ENCODE measurements at regions not wholly inside any gene's neighbourhood (a gene's known extent, or its start where the extent isn't known, plus 50 kb on each side); places are given as distances from the start of the nearest gene placed in this dataset.

GRCh38 chr14:101201535-101202151, 298.1 kb upstream of the RTL1 start:
- DNase-seq (ENCODE audit: low read depth), result no peak

DNA sequence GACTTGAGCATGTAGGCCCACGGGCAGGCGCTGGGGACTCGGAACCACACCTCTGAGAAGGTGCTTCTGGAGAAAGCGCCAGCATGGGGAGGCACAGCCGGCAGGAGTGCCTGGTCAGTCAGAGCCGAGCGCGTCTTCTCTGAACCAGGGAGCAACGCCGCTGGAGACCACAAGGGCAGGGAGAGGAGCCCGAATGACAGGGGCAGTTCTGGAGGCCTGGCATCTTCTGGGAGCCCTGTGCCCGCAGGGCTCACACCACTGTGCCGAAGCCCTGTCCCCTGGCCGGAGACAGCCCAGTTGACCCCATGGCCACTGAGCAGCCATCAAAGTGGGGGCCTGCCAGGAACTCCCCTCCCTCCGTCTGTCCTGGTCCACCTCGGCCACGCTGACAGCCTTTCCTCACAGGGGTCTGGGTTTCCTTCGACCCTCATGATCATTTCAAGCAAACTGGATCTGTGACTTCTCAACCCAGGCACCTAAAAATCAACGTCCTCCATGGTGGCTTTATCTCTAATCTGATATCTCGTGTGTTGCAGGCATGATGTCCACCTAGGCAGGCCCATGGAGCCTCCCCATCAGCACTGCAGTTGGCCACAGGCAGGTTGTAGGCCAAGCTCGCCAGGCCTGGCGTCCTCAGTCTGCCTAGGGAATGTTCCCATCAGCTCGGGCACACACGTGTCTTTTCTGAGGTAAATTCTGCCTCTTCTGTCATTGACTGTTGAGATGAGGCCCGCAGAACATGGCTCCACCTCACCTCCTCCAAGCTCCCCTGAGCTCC, 299.3 kb upstream of the RTL1 start:
- DNase-seq (ENCODE audit: low read depth), result no peak

DNA sequence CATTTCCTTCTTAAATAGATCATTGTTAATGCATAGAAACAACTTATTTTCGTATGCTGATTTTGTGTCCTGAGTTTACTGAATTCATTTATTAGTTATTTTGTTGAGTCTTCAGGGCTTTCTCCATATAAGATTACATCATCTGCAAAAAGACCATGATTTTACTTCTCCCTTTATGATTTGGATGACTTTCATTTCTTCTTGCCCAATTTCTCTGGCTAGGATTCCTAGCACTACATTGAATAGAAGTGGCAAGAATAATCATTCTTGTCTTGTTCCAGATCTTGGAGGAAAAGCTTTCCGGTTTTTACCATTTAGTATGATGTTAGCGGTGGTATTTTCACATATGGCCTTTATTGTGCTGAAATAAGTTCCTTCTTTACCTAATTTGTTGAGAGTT, 303.0 kb upstream of the RTL1 start:
- DNase-seq (ENCODE audit: low read depth), result no peak

- DNase-seq (ENCODE audit: low read depth), result no peak
Observed at GRCh38 chr14:101207041-101207440, 303.5 kb upstream of the RTL1 start.

DNA sequence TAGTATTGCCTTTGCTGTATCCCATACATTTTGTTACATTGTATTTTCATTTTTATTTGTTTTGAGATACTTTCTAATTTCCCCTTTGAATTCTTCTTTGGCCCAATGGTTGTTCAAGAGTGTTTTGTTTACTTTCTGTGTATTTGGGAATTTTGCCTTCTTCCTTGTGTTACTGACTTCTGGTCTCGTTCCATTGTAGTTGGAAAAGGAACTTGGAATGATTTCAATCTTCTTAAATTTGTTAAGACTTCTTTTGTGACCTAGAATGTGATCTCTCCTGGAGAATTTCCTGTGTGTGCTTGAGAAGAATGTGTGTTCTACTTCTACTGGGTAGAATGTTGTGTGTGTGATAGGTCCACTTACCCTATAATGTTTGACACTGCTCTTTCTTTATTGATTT, 304.4 kb upstream of the RTL1 start:
- no peak for DNase-seq (ENCODE audit: low read depth)

GRCh38 chr14:101209594-101209993, 306.1 kb upstream of the RTL1 start:
- DNase-seq (ENCODE audit: low read depth), result no peak

DNA sequence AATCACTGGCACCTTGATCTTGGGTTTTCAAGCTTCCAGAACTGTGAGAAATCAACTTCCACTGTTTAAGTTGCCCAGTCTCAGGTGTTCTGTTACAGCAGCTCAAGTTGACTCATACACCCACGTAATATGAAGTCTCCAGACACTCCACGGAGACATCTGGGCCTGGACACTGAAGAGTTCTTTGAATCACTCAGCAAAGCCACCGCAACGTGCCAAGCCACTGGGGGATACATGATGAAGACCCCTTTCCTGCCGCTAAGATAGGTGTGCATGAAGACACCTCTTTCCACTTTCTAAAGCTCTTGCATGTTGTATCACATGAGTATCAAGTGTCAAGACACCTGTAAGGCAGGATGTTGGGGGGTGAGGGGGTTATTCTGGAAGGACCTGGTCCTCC, 311.7 kb upstream of the RTL1 start:
- no peak for DNase-seq (ENCODE audit: low read depth)

- no peak for DNase-seq (ENCODE audit: low read depth)
Observed at GRCh38 chr14:101215927-101216326, 312.4 kb upstream of the RTL1 start.

- DNase-seq (ENCODE audit: low read depth), result no peak
Observed at GRCh38 chr14:101216366-101217079, 313.0 kb upstream of the RTL1 start.

- DNase-seq (ENCODE audit: low read depth), result no peak
Observed at GRCh38 chr14:101217080-101217463, 313.6 kb upstream of the RTL1 start.

DNA sequence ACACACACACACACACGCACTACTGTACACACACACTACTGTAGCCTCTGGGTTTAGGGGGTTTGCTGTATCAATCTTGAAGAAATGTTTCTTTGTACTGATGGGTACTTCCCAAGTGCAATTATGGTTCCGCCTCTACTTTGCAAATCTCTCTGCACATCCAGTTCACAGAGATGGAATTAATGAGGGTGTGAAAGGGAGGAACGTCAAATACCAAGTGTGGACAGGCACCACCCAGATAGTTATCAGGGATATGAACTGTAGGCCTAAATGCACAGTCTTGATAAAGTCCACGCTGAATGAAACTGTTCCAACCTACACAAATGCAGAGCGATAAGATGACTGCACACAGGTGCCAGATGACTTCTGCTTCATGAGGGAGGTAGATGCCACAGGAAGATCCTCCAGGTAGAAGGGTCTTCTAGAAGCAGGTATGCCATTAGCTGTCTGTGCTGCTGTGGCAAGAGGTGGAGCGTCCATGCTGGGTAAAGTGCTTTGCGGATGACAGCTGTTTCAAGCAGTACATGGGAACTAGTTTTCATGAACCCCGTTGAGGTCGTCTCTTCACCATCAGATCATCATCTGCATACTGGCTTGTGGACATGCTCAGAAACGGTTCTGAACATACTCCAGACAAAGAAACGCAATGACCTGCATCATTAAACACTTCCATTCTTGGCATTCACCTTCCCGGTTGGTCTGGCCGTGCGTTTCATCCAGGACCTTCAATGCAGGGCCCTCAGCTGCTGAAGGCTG, 314.3 kb upstream of the RTL1 start:
- no peak for DNase-seq (ENCODE audit: low read depth)

DNA sequence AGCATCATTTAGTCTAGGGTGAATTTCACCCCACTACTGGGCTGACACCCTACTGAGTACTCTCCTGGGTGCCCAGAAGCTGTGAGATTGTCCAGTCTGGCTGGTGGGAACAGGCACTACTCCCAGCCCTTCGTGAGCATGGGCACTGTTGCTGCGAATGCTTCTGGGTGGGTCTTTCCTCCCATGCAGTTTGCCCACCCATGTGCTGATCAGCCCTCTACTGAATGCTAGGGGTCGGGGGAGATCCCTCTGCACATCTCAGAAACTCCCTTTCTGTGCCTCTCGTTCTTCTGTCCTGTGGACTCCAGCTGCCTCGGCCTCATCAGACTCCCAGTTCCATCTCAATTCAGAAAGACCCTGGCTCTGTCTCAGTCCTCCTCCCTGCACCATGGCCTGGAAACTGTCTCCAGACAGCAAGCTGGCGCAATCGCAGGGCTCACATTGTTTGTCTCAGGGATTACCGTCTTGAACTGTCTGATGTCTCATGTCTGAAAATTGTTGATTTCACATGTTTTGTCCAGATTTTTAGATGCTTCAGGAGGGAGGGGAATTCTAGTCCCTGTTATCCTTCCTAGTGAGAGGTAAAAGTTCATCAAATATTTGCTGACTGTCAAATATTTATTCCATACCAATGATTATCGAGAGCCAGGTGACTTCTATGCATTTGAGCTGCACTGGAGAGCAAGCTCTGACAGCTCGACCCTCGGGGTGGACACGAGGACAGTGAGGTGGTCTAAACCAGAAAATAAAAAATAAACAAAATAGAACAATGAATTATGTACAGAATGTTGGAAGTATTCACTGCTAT, 316.6 kb upstream of the RTL1 start:
- DNase-seq (ENCODE audit: low read depth), result no peak

DNA sequence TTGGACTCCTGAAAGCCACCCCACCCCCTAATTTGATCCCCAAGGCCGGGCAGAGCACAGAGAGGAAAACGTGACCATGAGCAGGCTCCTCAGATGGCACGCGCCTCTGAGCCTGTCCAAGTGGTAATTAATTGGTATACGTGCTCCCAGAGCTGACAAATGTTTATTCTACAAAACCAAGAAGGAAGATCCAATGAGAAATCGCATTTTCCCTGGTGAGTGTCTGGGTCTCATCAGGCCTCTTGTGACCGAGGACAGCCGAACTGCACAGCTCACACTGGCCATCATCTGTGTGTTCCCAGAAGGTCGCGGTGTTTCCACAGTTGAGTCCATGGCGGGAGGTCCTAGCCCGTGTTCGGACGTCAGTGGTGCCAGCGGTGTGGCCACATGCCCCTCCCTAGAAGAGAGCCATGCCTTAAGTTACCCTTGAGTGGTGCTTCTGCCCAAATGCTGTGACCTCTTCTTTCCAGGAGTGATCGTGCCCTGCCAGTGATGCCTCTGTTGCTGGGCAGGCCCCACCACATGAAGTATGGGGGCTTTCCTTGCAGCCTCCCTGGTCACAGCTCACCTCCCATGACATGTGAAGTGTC, 317.5 kb upstream of the RTL1 start:
- no peak for DNase-seq (ENCODE audit: low read depth)

GRCh38 chr14:101221549-101222160, 318.1 kb upstream of the RTL1 start:
- DNase-seq (ENCODE audit: low read depth), result no peak

GRCh38 chr14:101222362-101223070, 319.0 kb upstream of the RTL1 start:
- no peak for DNase-seq (ENCODE audit: low read depth)

GRCh38 chr14:101223127-101223526, 319.6 kb upstream of the RTL1 start:
- no peak for DNase-seq (ENCODE audit: low read depth)

DNA sequence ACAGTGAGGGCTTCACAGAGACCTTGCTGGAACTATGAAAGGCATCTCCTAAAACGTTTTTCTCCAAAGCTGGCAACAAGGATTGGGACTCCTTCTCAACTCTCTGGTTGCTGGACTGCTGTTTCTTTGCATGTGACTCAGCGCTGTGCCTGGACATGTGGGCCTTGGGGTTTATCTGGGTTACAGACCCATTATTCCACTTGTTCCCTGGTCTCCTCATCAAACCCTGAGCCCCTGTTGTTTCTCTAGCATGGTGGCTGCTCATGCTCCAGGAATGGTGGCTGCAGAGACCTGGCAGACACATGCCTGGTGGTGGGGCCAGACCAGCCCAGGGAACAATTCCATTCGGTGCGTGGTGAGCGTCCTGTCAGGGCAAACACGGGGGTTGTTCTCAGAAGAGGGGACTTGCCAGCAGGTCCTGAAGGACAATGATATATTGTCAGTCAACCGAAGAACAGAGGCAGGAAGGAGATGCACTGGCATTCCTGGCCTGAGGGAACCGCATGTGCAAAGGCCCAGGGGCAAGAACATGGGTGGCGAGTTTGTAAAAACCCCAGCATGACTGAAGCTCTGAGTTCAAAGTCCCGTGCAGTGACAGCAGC, 320.1 kb upstream of the RTL1 start:
- no peak for DNase-seq (ENCODE audit: low read depth)

GRCh38 chr14:101224356-101225156, 321.0 kb upstream of the RTL1 start:
- no peak for DNase-seq (ENCODE audit: low read depth)
